ENCODE measurements at regions not wholly inside any gene's neighbourhood (a gene's known extent, or its start where the extent isn't known, plus 50 kb on each side); places are given as distances from the start of the nearest gene placed in this dataset.

- Mint-ChIP-seq H3K4me1 (ENCODE audit: low read depth, unreplicated experiment) (no peaks in the 10 kb centered on the region), H3K27me3 (ENCODE audit: unreplicated experiment) (peaks cover 2% of the 10 kb centered on the region), H3K27ac (ENCODE audit: unreplicated experiment) (no peak overlapping the region), H3K4me3 (ENCODE audit: unreplicated experiment) (no peak overlapping the region), H3K9me3 (ENCODE audit: unreplicated experiment) (no peaks in the 10 kb centered on the region), H3K36me3 (ENCODE audit: unreplicated experiment) (no peaks in the 10 kb centered on the region)
- no peak for DNase-seq
- no peak for TF ChIP-seq CTCF (IDR thresholded peaks at IDR 0.05; ENCODE audit: partially characterized antibody, unreplicated experiment)
Measured at GRCh38 chrX:102042372-102043325, 82.8 kb upstream of the TCEAL2 start.

GRCh38 chrX:102029026-102029425, 96.5 kb upstream of the TCEAL2 start:
- no peak for TF ChIP-seq CTCF (IDR thresholded peaks at IDR 0.05; ENCODE audit: partially characterized antibody, unreplicated experiment)
- Mint-ChIP-seq H3K27me3 (ENCODE audit: unreplicated experiment) (peaks cover 2% of the 10 kb centered on the region), H3K36me3 (ENCODE audit: unreplicated experiment) (no peaks in the 10 kb centered on the region), H3K4me1 (ENCODE audit: low read depth, unreplicated experiment) (no peaks in the 10 kb centered on the region), H3K9me3 (ENCODE audit: unreplicated experiment) (peaks cover 5% of the 10 kb centered on the region), H3K4me3 (ENCODE audit: unreplicated experiment) (no peak overlapping the region), H3K27ac (ENCODE audit: unreplicated experiment) (no peak overlapping the region)
- no peak for DNase-seq

- peaks cover 3% of the 10 kb centered on the region for H3K9me3 Mint-ChIP-seq (ENCODE audit: unreplicated experiment)
Measured at GRCh38 chrX:102018208-102018607, 86.4 kb upstream of the ZMAT1 start.

GRCh38 chrX:102008901-102009300, 77.1 kb upstream of the ZMAT1 start:
- no peak overlapping the region for H3K4me3 Mint-ChIP-seq (ENCODE audit: unreplicated experiment)

More at GRCh38 chrX:102018208-102018607, 86.4 kb upstream of the ZMAT1 start:
- no peak overlapping the region for H3K4me3 Mint-ChIP-seq (ENCODE audit: unreplicated experiment)
- TF ChIP-seq CTCF (IDR thresholded peaks at IDR 0.05; ENCODE audit: partially characterized antibody, unreplicated experiment), result no peak
- no peaks in the 10 kb centered on the region for H3K36me3 Mint-ChIP-seq (ENCODE audit: unreplicated experiment)
- H3K27me3 Mint-ChIP-seq (ENCODE audit: unreplicated experiment), result no peaks in the 10 kb centered on the region
- H3K27ac Mint-ChIP-seq (ENCODE audit: unreplicated experiment), result no peak overlapping the region
- no peak for DNase-seq
- H3K4me1 Mint-ChIP-seq (ENCODE audit: low read depth, unreplicated experiment), result no peaks in the 10 kb centered on the region

More at GRCh38 chrX:102008901-102009300, 77.1 kb upstream of the ZMAT1 start:
- DNase-seq, result no peak
- Mint-ChIP-seq H3K27me3 (ENCODE audit: unreplicated experiment) (no peaks in the 10 kb centered on the region), H3K4me1 (ENCODE audit: low read depth, unreplicated experiment) (no peaks in the 10 kb centered on the region), H3K9me3 (ENCODE audit: unreplicated experiment) (no peaks in the 10 kb centered on the region), H3K36me3 (ENCODE audit: unreplicated experiment) (no peaks in the 10 kb centered on the region), H3K27ac (ENCODE audit: unreplicated experiment) (no peak overlapping the region)
- no peak for TF ChIP-seq CTCF (IDR thresholded peaks at IDR 0.05; ENCODE audit: partially characterized antibody, unreplicated experiment)
